A172 (cell line): ENCODE measurements at regions not wholly inside any gene's neighbourhood (a gene's known extent, or its start where the extent isn't known, plus 50 kb on each side); places are given as distances from the start of the nearest gene placed in this dataset.
A peak's percentile ranks its signal among the peaks of the same experiment; 100 is the strongest.

Experiments used
- DNase-seq: peaks from one replicate; pipeline ENCODE4 v3.0.0-alpha.2; 2015; ENCODE audit warnings: low spot score

- DNase-seq: no peak
These were observed 108.4 kb upstream of the RASGRP1 start for GRCh38 chr15:38672814-38673670.

- DNase-seq: no peak
These were observed 109.8 kb upstream of the RASGRP1 start for GRCh38 chr15:38674448-38674847.

GRCh38 chr15:38678281-38678680, 113.7 kb upstream of the RASGRP1 start:
- no peak for DNase-seq

GRCh38 chr15:38680775-38681174, 116.2 kb upstream of the RASGRP1 start:
- no peak for DNase-seq

- DNase-seq: no peak
These were observed 117.7 kb upstream of the RASGRP1 start for GRCh38 chr15:38682363-38682762.

GRCh38 chr15:38682861-38683260, 118.2 kb upstream of the RASGRP1 start:
- DNase-seq: no peak

- peak; percentile 49 for DNase-seq
These were observed 119.0 kb upstream of the RASGRP1 start for GRCh38 chr15:38683382-38684242.

- DNase-seq: no peak
These were observed 119.9 kb upstream of the RASGRP1 start for GRCh38 chr15:38684440-38685010.

GRCh38 chr15:38685686-38686339, 121.2 kb upstream of the RASGRP1 start:
- no peak for DNase-seq

GRCh38 chr15:38687340-38687739, 122.7 kb upstream of the RASGRP1 start:
- no peak for DNase-seq

GRCh38 chr15:38687775-38688495, 123.3 kb upstream of the RASGRP1 start:
- no peak for DNase-seq

GRCh38 chr15:38688761-38689160, 124.1 kb upstream of the RASGRP1 start:
- peak; percentile 47 for DNase-seq

- no peak for DNase-seq
These were observed 124.9 kb upstream of the RASGRP1 start for GRCh38 chr15:38689522-38689921.

GRCh38 chr15:38690216-38690615, 125.6 kb upstream of the RASGRP1 start:
- no peak for DNase-seq

GRCh38 chr15:38690719-38691332, 126.2 kb upstream of the RASGRP1 start:
- peak; percentile 61 for DNase-seq

- DNase-seq: no peak
These were observed 126.8 kb upstream of the RASGRP1 start for GRCh38 chr15:38691377-38691776.

- no peak for DNase-seq
These were observed 127.6 kb upstream of the RASGRP1 start for GRCh38 chr15:38691965-38692788.

GRCh38 chr15:38692789-38693062, 128.1 kb upstream of the RASGRP1 start:
- DNase-seq: no peak

GRCh38 chr15:38695249-38696108, 130.9 kb upstream of the RASGRP1 start:
- no peak for DNase-seq
